ENCODE measurements at regions not wholly inside any gene's neighbourhood (a gene's known extent, or its start where the extent isn't known, plus 50 kb on each side); places are given as distances from the start of the nearest gene placed in this dataset.
A peak's percentile ranks its signal among the peaks of the same experiment; 100 is the strongest.

DNA sequence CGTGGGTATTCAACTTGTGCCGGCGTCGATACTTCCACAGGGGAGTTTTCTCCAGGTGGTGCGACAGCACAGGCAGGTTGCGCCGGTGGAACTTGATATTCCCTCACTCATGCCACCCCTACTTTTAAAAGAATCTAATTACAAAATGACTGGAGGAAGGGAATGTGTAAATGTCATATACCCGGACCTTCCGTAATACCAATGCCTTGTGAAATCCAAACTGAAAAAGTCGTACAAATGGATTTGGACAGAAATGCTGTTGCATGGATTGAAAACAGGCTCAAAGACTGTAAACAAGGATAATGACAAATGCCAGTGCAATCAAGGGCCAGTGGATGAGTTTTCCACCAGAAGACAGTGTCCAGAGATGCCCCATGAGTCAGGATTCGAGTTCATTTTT lies 235.3 kb upstream of the USP25 start:
- DNase-seq (ENCODE audit: low read depth in 6 of 9, low spot score in 9 of 9): no peak
- 98% methylated on average over 11 of the region's 11 CpGs for WGBS
- no peaks in the 10 kb centered on the region for H3K9me3 ChIP-seq (ENCODE audit: control insufficient read depth in 2 of 2, insufficient read depth in 1 of 2, low read length in 1 of 2)
- H3K27ac ChIP-seq (ENCODE audit: low read depth in 1 of 2, low read length in 1 of 2): no peak overlapping the region
- no peaks in the 10 kb centered on the region for H3K27me3 ChIP-seq (ENCODE audit: control insufficient read depth in 2 of 2, insufficient read depth in 1 of 2, low read length in 1 of 2)
- no peak overlapping the region for H3K4me3 ChIP-seq (ENCODE audit: low read length in 2 of 2)
- no peaks in the 10 kb centered on the region for H3K4me1 ChIP-seq (ENCODE audit: control insufficient read depth in 2 of 2, insufficient read depth in 2 of 2, low read length in 2 of 2)
- no peaks in the 10 kb centered on the region for H3K36me3 ChIP-seq (ENCODE audit: control insufficient read depth in 2 of 2, insufficient read depth in 2 of 2, low read length in 1 of 2)

DNA sequence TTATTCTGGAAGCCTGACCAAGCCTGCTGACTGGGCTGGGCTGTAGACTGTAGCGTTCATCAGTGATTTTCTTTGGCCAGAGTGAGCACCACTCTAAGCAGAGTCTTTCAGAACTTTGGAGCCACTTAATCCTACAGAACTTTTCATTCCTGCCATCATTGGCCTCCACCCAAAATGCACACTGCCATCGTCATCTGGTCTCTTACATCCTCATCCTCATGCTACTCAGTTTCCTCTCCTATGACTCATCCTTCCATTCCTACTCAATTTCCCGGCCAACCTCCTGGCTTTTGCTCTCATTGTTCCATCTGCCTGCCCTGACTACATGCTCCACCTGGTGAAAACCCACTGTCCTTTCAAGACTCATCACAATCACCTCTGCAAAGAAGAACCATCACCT lies 233.8 kb upstream of the USP25 start:
- H3K27ac ChIP-seq (ENCODE audit: low read depth in 1 of 2, low read length in 1 of 2): no peak overlapping the region
- no peak overlapping the region for H3K4me3 ChIP-seq (ENCODE audit: low read length in 2 of 2)
- 96% methylated on average over 3 of the region's 3 CpGs for WGBS
- H3K27me3 ChIP-seq (ENCODE audit: control insufficient read depth in 2 of 2, insufficient read depth in 1 of 2, low read length in 1 of 2): no peaks in the 10 kb centered on the region
- H3K4me1 ChIP-seq (ENCODE audit: control insufficient read depth in 2 of 2, insufficient read depth in 2 of 2, low read length in 2 of 2): no peaks in the 10 kb centered on the region
- H3K36me3 ChIP-seq (ENCODE audit: control insufficient read depth in 2 of 2, insufficient read depth in 2 of 2, low read length in 1 of 2): no peaks in the 10 kb centered on the region
- H3K9me3 ChIP-seq (ENCODE audit: control insufficient read depth in 2 of 2, insufficient read depth in 1 of 2, low read length in 1 of 2): no peaks in the 10 kb centered on the region
- DNase-seq (ENCODE audit: low read depth in 6 of 9, low spot score in 9 of 9): no peak

DNA sequence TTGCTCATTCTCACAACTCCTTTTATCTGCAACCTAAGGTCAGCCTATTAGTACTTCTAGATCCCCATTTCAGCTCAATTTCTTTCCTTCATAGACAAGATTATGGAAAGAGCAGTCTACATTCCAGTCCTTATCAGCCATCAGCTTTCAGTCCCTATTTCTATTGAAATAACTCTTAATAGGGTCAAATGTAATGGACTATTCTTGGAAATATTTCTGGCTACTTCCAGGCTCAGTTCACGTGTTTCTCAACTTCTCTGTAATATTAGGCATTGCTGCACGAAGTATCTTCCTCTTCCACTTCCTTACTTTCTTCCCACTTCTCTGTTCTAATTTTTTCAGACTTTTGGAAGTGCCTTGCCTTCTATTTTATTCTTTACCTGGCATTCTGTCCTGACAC lies 232.9 kb upstream of the USP25 start:
- Histone ChIP-seq H3K27me3 (ENCODE audit: control insufficient read depth in 2 of 2, insufficient read depth in 1 of 2, low read length in 1 of 2) (no peaks in the 10 kb centered on the region), H3K27ac (ENCODE audit: low read depth in 1 of 2, low read length in 1 of 2) (no peak overlapping the region), H3K36me3 (ENCODE audit: control insufficient read depth in 2 of 2, insufficient read depth in 2 of 2, low read length in 1 of 2) (no peaks in the 10 kb centered on the region), H3K4me1 (ENCODE audit: control insufficient read depth in 2 of 2, insufficient read depth in 2 of 2, low read length in 2 of 2) (no peaks in the 10 kb centered on the region), H3K4me3 (ENCODE audit: low read length in 2 of 2) (no peak overlapping the region), H3K9me3 (ENCODE audit: control insufficient read depth in 2 of 2, insufficient read depth in 1 of 2, low read length in 1 of 2) (no peaks in the 10 kb centered on the region)
- no peak for DNase-seq (ENCODE audit: low read depth in 6 of 9, low spot score in 9 of 9)
- 91% methylated on average over 2 of the region's 2 CpGs for WGBS

DNA sequence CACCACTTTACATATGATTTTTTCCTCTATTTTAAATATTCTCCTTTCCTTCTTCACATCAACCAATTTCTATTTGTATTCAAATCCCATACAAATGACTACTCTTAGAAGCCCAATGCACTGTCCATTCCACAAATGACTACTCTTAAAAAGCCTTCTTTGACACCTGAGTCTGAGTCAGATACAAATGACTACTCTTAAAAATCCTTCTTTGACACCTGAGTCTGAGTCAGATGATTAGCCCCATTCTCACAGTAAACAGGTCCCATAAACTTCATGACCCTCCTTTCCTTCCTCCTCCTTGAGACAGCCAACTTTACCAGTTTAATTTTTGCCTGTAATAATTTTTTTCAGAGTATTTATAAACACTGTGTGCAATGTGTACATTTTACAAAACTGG lies 231.3 kb upstream of the USP25 start:
- Histone ChIP-seq H3K9me3 (ENCODE audit: control insufficient read depth in 2 of 2, insufficient read depth in 1 of 2, low read length in 1 of 2) (no peaks in the 10 kb centered on the region), H3K27me3 (ENCODE audit: control insufficient read depth in 2 of 2, insufficient read depth in 1 of 2, low read length in 1 of 2) (no peaks in the 10 kb centered on the region), H3K4me3 (ENCODE audit: low read length in 2 of 2) (no peak overlapping the region), H3K36me3 (ENCODE audit: control insufficient read depth in 2 of 2, insufficient read depth in 2 of 2, low read length in 1 of 2) (no peaks in the 10 kb centered on the region), H3K4me1 (ENCODE audit: control insufficient read depth in 2 of 2, insufficient read depth in 2 of 2, low read length in 2 of 2) (no peaks in the 10 kb centered on the region), H3K27ac (ENCODE audit: low read depth in 1 of 2, low read length in 1 of 2) (no peak overlapping the region)
- DNase-seq (ENCODE audit: low read depth in 6 of 9, low spot score in 9 of 9): no peak

DNA sequence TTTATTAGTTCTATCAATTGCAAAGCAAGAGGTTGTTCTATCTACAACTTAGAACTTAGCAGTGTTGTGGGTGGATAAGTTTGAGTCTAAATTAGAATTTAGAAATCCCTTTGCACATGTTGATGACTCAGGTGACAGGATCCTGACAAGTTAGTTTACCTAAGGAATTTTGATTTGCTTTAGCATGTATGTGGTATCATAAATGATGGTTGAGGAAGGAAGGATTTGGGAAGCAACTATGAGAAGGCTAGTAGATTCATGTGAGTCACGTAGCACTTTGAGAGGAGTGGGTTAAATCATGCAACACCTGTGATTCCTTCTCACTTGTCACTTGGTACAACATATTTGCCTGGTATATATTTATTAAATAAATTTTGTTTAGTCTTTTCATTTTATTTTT lies 223.7 kb upstream of the USP25 start:
- no peaks in the 10 kb centered on the region for H3K27me3 ChIP-seq (ENCODE audit: control insufficient read depth in 2 of 2, insufficient read depth in 1 of 2, low read length in 1 of 2)
- peaks cover 0 to 3% of the 10 kb centered on the region in 2 donors for H3K4me1 ChIP-seq (ENCODE audit: control insufficient read depth in 2 of 2, insufficient read depth in 2 of 2, low read length in 2 of 2)
- 97% methylated on average over 1 of the region's 1 CpG for WGBS
- no peak overlapping the region for H3K4me3 ChIP-seq (ENCODE audit: low read length in 2 of 2)
- no peaks in the 10 kb centered on the region for H3K9me3 ChIP-seq (ENCODE audit: control insufficient read depth in 2 of 2, insufficient read depth in 1 of 2, low read length in 1 of 2)
- no peak overlapping the region for H3K27ac ChIP-seq (ENCODE audit: low read depth in 1 of 2, low read length in 1 of 2)
- DNase-seq (ENCODE audit: low read depth in 6 of 9, low spot score in 9 of 9): no peak
- H3K36me3 ChIP-seq (ENCODE audit: control insufficient read depth in 2 of 2, insufficient read depth in 2 of 2, low read length in 1 of 2): no peaks in the 10 kb centered on the region

DNA sequence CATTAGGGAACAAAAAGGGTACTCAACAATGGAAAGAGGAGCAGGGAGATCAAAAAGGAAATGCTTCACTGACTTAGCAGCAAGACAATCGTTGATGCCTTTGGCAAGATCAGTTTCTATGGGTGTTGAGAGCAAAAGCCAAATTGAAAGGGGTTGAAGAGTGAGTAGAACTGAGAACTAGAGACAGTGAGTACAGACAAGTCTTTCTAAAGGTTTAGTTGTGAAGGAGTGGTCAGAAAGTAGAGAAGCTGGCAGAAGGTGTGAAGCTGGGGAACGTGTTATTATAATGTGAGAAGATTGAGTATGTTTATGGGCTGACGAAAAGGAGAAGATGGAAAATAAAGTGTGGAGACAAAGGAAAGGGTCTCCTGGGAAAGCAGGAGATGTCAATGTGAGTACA lies 221.2 kb upstream of the USP25 start:
- no peaks in the 10 kb centered on the region for H3K9me3 ChIP-seq (ENCODE audit: control insufficient read depth in 2 of 2, insufficient read depth in 1 of 2, low read length in 1 of 2)
- no peaks in the 10 kb centered on the region for H3K27me3 ChIP-seq (ENCODE audit: control insufficient read depth in 2 of 2, insufficient read depth in 1 of 2, low read length in 1 of 2)
- no peak overlapping the region for H3K4me3 ChIP-seq (ENCODE audit: low read length in 2 of 2)
- no peaks in the 10 kb centered on the region for H3K36me3 ChIP-seq (ENCODE audit: control insufficient read depth in 2 of 2, insufficient read depth in 2 of 2, low read length in 1 of 2)
- DNase-seq (ENCODE audit: low read depth in 6 of 9, low spot score in 9 of 9): peak in 1 of 9 donors; percentile 18
- no peak overlapping the region for H3K27ac ChIP-seq (ENCODE audit: low read depth in 1 of 2, low read length in 1 of 2)
- WGBS: 82% methylated on average over 3 of the region's 3 CpGs
- H3K4me1 ChIP-seq (ENCODE audit: control insufficient read depth in 2 of 2, insufficient read depth in 2 of 2, low read length in 2 of 2): peaks cover 2 to 3% of the 10 kb centered on the region in 2 donors

DNA sequence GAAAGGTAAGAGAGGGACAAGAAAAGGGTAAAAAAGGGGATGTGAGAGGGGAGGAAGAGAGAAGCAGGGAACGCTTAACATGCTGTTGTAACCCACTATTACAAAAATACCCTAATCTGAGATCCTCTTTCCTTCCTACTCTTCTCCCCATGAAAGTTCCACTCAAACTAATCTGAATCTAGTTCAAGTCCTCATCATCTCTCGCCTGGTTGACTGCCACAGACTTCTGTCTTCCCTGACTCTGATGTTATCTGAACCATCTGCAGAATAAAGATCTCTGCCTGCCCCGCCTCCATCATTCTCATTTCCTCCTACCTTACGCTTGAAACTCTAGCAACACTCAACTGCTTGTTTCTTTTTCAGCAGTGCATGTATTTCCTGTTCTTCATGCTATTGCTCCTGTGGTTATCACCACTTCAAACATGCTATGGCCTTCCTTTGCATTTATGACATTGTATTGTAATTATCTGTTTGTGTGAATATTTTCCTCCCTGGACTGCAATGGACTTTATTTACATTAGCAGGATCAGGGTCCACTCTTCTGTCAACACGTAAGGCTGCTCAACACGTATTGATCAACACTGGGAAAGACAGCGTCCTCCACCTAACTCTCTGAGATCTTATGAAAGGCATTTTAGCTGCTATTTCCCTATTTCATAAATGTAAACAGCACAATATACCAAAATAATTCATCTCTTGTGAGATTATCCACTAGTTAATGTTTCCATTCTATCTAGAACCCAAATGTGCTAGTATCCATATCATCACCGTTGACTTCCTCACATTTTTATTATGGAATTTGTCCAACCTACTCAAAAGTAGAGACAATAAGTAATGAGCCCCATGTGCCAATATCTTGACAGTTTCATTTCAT lies 215.5 kb upstream of the USP25 start:
- no peaks in the 10 kb centered on the region for H3K9me3 ChIP-seq (ENCODE audit: control insufficient read depth in 2 of 2, insufficient read depth in 1 of 2, low read length in 1 of 2)
- H3K27me3 ChIP-seq (ENCODE audit: control insufficient read depth in 2 of 2, insufficient read depth in 1 of 2, low read length in 1 of 2): no peaks in the 10 kb centered on the region
- H3K36me3 ChIP-seq (ENCODE audit: control insufficient read depth in 2 of 2, insufficient read depth in 2 of 2, low read length in 1 of 2): no peaks in the 10 kb centered on the region
- peaks cover 6 to 13% of the 10 kb centered on the region in 2 donors for H3K4me1 ChIP-seq (ENCODE audit: control insufficient read depth in 2 of 2, insufficient read depth in 2 of 2, low read length in 2 of 2)
- peak overlapping the region; percentile 90 to 95 for H3K27ac ChIP-seq (ENCODE audit: low read depth in 1 of 2, low read length in 1 of 2)
- 41% methylated on average over 8 of the region's 8 CpGs for WGBS
- DNase-seq (ENCODE audit: low read depth in 6 of 9, low spot score in 9 of 9): peak; percentile 60 to 95 (median 86)
- no peak overlapping the region for H3K4me3 ChIP-seq (ENCODE audit: low read length in 2 of 2)

DNA sequence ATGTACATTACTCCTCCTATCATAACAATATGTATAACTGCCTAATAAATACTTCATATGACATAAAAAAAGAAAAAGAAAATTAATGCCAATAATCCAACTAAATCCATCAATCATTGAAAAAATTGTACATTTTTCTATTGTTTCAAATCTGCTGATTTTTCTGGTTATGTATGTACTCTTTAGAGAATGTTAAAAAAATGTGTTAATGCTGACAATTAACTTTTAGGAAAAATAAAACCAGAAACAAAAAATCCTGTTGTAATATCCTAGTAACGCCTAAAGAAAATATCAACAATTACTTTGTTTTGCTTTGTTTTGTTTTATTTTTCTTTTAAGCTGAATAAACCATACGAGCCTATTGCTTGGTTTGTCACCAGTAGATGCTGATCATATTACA lies 213.9 kb upstream of the USP25 start:
- DNase-seq (ENCODE audit: low read depth in 6 of 9, low spot score in 9 of 9): no peak
- Histone ChIP-seq H3K36me3 (ENCODE audit: control insufficient read depth in 2 of 2, insufficient read depth in 2 of 2, low read length in 1 of 2) (no peaks in the 10 kb centered on the region), H3K27ac (ENCODE audit: low read depth in 1 of 2, low read length in 1 of 2) (no peak overlapping the region), H3K4me3 (ENCODE audit: low read length in 2 of 2) (no peak overlapping the region), H3K9me3 (ENCODE audit: control insufficient read depth in 2 of 2, insufficient read depth in 1 of 2, low read length in 1 of 2) (no peaks in the 10 kb centered on the region), H3K27me3 (ENCODE audit: control insufficient read depth in 2 of 2, insufficient read depth in 1 of 2, low read length in 1 of 2) (no peaks in the 10 kb centered on the region), H3K4me1 (ENCODE audit: control insufficient read depth in 2 of 2, insufficient read depth in 2 of 2, low read length in 2 of 2) (peaks cover 6 to 13% of the 10 kb centered on the region in 2 donors)
- WGBS: 92% methylated on average over 2 of the region's 2 CpGs

DNA sequence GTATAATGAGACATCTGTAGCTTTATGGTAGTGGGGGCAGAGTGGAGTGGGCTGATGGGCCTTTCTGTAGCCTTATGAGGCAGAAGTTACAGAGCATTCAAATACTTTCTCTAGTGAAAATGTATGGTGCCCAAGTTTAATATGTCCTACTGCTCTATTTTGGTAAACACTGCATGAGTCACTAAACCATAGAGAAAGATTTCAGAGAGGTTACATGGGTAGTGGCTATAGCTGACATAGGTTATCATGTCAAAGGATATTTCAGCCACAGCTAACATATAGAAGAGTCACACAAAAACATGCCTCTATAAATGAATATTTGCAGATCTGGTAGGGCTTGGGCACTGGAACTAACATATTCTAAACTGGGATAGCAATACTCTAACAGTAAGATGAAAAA lies 212.4 kb upstream of the USP25 start:
- no peak for DNase-seq (ENCODE audit: low read depth in 6 of 9, low spot score in 9 of 9)
- Histone ChIP-seq H3K9me3 (ENCODE audit: control insufficient read depth in 2 of 2, insufficient read depth in 1 of 2, low read length in 1 of 2) (peaks cover 1 to 12% of the 10 kb centered on the region in 2 donors), H3K27ac (ENCODE audit: low read depth in 1 of 2, low read length in 1 of 2) (no peak overlapping the region), H3K27me3 (ENCODE audit: control insufficient read depth in 2 of 2, insufficient read depth in 1 of 2, low read length in 1 of 2) (no peaks in the 10 kb centered on the region), H3K36me3 (ENCODE audit: control insufficient read depth in 2 of 2, insufficient read depth in 2 of 2, low read length in 1 of 2) (no peaks in the 10 kb centered on the region), H3K4me3 (ENCODE audit: low read length in 2 of 2) (no peak overlapping the region), H3K4me1 (ENCODE audit: control insufficient read depth in 2 of 2, insufficient read depth in 2 of 2, low read length in 2 of 2) (peaks cover 9 to 17% of the 10 kb centered on the region in 2 donors)

Measured in thymus (tissue), 11 donors.